Liver (tissue), 7 donors: ENCODE measurements at regions not wholly inside any gene's neighbourhood (a gene's known extent, or its start where the extent isn't known, plus 50 kb on each side); places are given as distances from the start of the nearest gene placed in this dataset.

ENCODE experiments used
- DNase-seq: peaks from one replicate; pipeline ENCODE4 v3.0.0-alpha.2; 2017; ENCODE audit warnings: low spot score
- H3K27ac ChIP-seq, 2 donors: one replicate each; pipeline ENCODE4 v1.7.0; 2013; ENCODE audit warnings: inconsistent platforms in 2 of 2, low read length in 2 of 2, control low read depth in 1 of 2, low read depth in 1 of 2, mild to moderate bottlenecking in 1 of 2
- H3K27me3 ChIP-seq, 4 donors: one replicate each; pipeline versions ENCODE4 v1.6.1 to v1.7.0; 2013; ENCODE audit warnings: low read length in 3 of 4, inconsistent platforms in 1 of 4, mild to moderate bottlenecking in 1 of 4, moderate library complexity in 1 of 4; ENCODE audit not compliant: control insufficient read depth in 4 of 4, insufficient read depth in 4 of 4
- H3K36me3 ChIP-seq, 4 donors: one replicate each; pipeline versions ENCODE4 v1.6.1 to v1.7.0; 2013; ENCODE audit warnings: low read length in 3 of 4, mild to moderate bottlenecking in 3 of 4, low read depth in 1 of 4, moderate library complexity in 1 of 4; ENCODE audit not compliant: control insufficient read depth in 4 of 4, insufficient read depth in 3 of 4
- H3K4me1 ChIP-seq, 4 donors: one replicate each; pipeline versions ENCODE4 v1.6.1 to v1.7.0; 2013; ENCODE audit warnings: low read length in 3 of 4, mild to moderate bottlenecking in 3 of 4, moderate library complexity in 1 of 4; ENCODE audit not compliant: control insufficient read depth in 4 of 4, insufficient read depth in 4 of 4
- H3K4me3 ChIP-seq, 3 donors: one replicate each; pipeline versions ENCODE4 v1.6.1 to v1.7.0; 2013; ENCODE audit warnings: low read length in 3 of 3, control low read depth in 1 of 3, low read depth in 1 of 3, mild to moderate bottlenecking in 1 of 3
- H3K9ac ChIP-seq, 2 donors: one replicate each; pipeline ENCODE4 v1.7.0; 2013; ENCODE audit warnings: low read length in 2 of 2, mild to moderate bottlenecking in 2 of 2, moderate library complexity in 2 of 2, control low read depth in 1 of 2, low read depth in 1 of 2
- H3K9me3 ChIP-seq, 4 donors: one replicate each; pipeline versions ENCODE4 v1.6.1 to v1.7.0; 2013; ENCODE audit warnings: low read length in 3 of 4; ENCODE audit not compliant: control insufficient read depth in 4 of 4
- EGR1 ChIP-seq, 2 donors: IDR thresholded peaks; 2 replicates each; pipeline ENCODE4 v1.6.1; 2016 to 2018; ENCODE audit warnings: antibody characterized with exemption in 2 of 2, low read depth in 2 of 2
- FOXA1 ChIP-seq: IDR thresholded peaks from 2 replicates; pipeline ENCODE4 v1.6.1; 2016; ENCODE audit warnings: antibody characterized with exemption
- FOXA2 ChIP-seq: IDR thresholded peaks from 2 replicates; pipeline ENCODE4 v1.6.1; 2016; ENCODE audit warnings: antibody characterized with exemption
- GABPA ChIP-seq, 2 donors: IDR thresholded peaks in 1 of 2; conservative IDR thresholded peaks in 1 of 2; 2 replicates each; pipeline ENCODE4 v1.6.1; 2016; ENCODE audit warnings: antibody characterized with exemption in 2 of 2, mild to moderate bottlenecking in 1 of 2, moderate library complexity in 1 of 2
- HNF4A ChIP-seq, 2 donors: conservative IDR thresholded peaks; 2 replicates each; pipeline ENCODE4 v1.6.1; 2016; ENCODE audit warnings: antibody characterized with exemption in 2 of 2, mild to moderate bottlenecking in 2 of 2
- JUND ChIP-seq, 2 donors: IDR thresholded peaks; 2 replicates each; pipeline ENCODE4 v1.6.1; 2016; ENCODE audit warnings: antibody characterized with exemption in 2 of 2
- MAX ChIP-seq: IDR thresholded peaks from 2 replicates; pipeline ENCODE4 v1.6.1; 2016; ENCODE audit warnings: antibody characterized with exemption
- NR2F2 ChIP-seq: IDR thresholded peaks from 2 replicates; pipeline ENCODE4 v1.6.1; 2016; ENCODE audit warnings: antibody characterized with exemption
- RAD21 ChIP-seq, 2 donors: IDR thresholded peaks; 2 replicates each; pipeline ENCODE4 v1.6.1; 2016; ENCODE audit warnings: antibody characterized with exemption in 2 of 2, mild to moderate bottlenecking in 2 of 2
- REST ChIP-seq: IDR thresholded peaks from 2 replicates; pipeline ENCODE4 v1.6.1; 2016; ENCODE audit warnings: antibody characterized with exemption, mild to moderate bottlenecking
- RXRA ChIP-seq, 2 donors: IDR thresholded peaks; 2 replicates each; pipeline ENCODE4 v1.6.1; 2017 to 2018; ENCODE audit warnings: antibody characterized with exemption in 2 of 2, mild to moderate bottlenecking in 1 of 2
- TAF1 ChIP-seq: conservative IDR thresholded peaks from 2 replicates; pipeline ENCODE4 v1.6.1; 2016; ENCODE audit warnings: antibody characterized with exemption, mild to moderate bottlenecking
- YY1 ChIP-seq: IDR thresholded peaks from 2 replicates; pipeline ENCODE4 v1.6.1; 2016; ENCODE audit warnings: antibody characterized with exemption, mild to moderate bottlenecking
- ZBTB33 ChIP-seq: IDR thresholded peaks from 2 replicates; pipeline ENCODE4 v1.6.1; 2016; ENCODE audit warnings: antibody characterized with exemption
- WGBS: extraction: QIAGEN DNeasy Blood & Tissue Kit; methylation state at CpG from one replicate; pipeline ENCODE4 v1.1.7; 2013; 5-methylcytosine and 5-hydroxymethylcytosine counted together
- donor health status: healthy.
- donor health status: healthy.
- donor health status: healthy.
- donor health status: healthy.

DNA sequence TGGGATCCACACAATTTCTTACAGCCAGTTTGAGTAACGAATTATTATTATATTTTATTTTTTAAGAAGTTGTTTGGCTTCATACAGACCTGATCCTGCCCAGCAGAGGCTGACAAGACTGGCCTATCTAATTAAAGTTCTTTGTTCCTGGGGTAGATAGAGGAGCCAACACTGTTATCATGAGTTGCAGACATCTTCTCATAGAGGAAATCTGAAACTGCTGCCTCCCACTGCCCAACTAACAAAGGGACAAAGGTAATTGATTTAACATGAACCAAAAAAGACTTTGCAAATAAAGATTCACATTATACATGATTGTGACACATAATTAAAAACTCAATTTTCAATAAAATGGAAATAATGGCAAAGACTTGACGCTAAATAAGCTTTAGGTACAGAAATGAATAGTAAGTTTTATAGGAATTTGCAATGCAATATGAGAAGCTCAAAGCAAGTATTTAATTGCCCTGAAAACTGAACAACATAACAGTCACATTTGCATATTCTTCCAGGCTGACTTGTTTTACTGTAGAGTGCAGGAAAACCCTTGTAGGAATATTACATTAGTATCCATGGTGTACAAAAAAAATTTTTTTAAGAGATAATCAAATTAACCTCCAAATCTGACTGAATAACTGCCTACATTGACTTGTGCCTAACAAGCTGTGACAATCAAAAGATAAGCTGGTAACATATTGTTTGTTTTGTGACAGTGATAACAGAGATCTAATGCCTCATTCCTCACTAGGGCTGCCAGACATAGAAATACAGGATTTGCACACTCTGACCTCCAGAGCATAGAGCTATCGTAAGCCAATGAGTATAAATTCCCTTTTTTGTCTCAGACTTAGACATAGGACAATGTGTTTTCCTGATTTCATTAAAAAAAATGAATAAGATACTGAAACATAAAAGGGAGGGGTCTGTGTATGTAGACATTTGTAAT is 273.2 kb downstream of the MFSD1 start:
- WGBS: 51% methylated on average over 3 of the region's 3 CpGs
- Histone ChIP-seq H3K36me3 (no peaks in the 10 kb centered on the region), H3K9me3 (no peaks in the 10 kb centered on the region), H3K9ac (no peak overlapping the region), H3K4me3 (no peak overlapping the region), H3K27ac (no peak overlapping the region), H3K27me3 (peaks cover 0 to 2% (median 0%) of the 10 kb centered on the region in 4 donors), H3K4me1 (peaks cover 0 to 6% (median 0%) of the 10 kb centered on the region in 4 donors)
- no peak for TF ChIP-seq RAD21 (IDR thresholded peaks at IDR 0.05)
- TF ChIP-seq GABPA (IDR thresholded peaks at IDR 0.05 in 1 of 2, conservative IDR thresholded peaks at IDR 0.05 in 1 of 2): no peak
- no peak for TF ChIP-seq JUND (IDR thresholded peaks at IDR 0.05)
- no peak for TF ChIP-seq FOXA2
- no peak for TF ChIP-seq EGR1 (IDR thresholded peaks at IDR 0.05; ENCODE audit: low read depth in 2 of 2)
- TF ChIP-seq HNF4A (conservative IDR thresholded peaks at IDR 0.05): no peak
- TF ChIP-seq NR2F2: no peak
- no peak for TF ChIP-seq RXRA (IDR thresholded peaks at IDR 0.05)
- TF ChIP-seq TAF1: no peak
- DNase-seq: no peak

- Histone ChIP-seq H3K9me3 (no peaks in the 10 kb centered on the region), H3K4me1 (peaks cover 0 to 6% (median 0%) of the 10 kb centered on the region in 4 donors), H3K9ac (no peak overlapping the region), H3K27ac (no peak overlapping the region), H3K4me3 (no peak overlapping the region), H3K27me3 (peaks cover 0 to 2% (median 0%) of the 10 kb centered on the region in 4 donors), H3K36me3 (no peaks in the 10 kb centered on the region)
- TF ChIP-seq RXRA (IDR thresholded peaks at IDR 0.05) (no peak), GABPA (IDR thresholded peaks at IDR 0.05 in 1 of 2, conservative IDR thresholded peaks at IDR 0.05 in 1 of 2) (no peak), EGR1 (IDR thresholded peaks at IDR 0.05; ENCODE audit: low read depth in 2 of 2) (no peak), TAF1 (no peak), NR2F2 (no peak), RAD21 (IDR thresholded peaks at IDR 0.05) (no peak), FOXA1 (no peak), YY1 (no peak), HNF4A (conservative IDR thresholded peaks at IDR 0.05) (no peak), FOXA2 (no peak), JUND (IDR thresholded peaks at IDR 0.05) (no peak), REST (no peak), MAX (no peak), ZBTB33 (no peak)
- no peak for DNase-seq
- 83% methylated on average over 2 of the region's 2 CpGs for WGBS
Observed at GRCh38 chr3:159077860-159078259, 276.0 kb downstream of the MFSD1 start.
